ENCODE measurements at regions not wholly inside any gene's neighbourhood (a gene's known extent, or its start where the extent isn't known, plus 50 kb on each side); places are given as distances from the start of the nearest gene placed in this dataset.
"Not testable (repeated sequence)": the region's sequence is repeated elsewhere in the genome, so short reads cannot be mapped to it uniquely, and the experiment has no call there.

GRCh38 chr5:15371184-15371583 is 128.8 kb upstream of the FBXL7 start:
- no peak overlapping the region for H3K4me3 ChIP-seq (ENCODE audit: low read depth, low read length)
- TF ChIP-seq CTCF (IDR thresholded peaks at IDR 0.05; ENCODE audit: low read depth, low read length, missing control alignments): no peak
- in situ Hi-C loops (cut with HindIII; ENCODE audit: low sequenced_read_pairs): no loop called here
- DNase-seq (ENCODE audit: low read depth): no peak

GRCh38 chr5:15368835-15369234 is 131.1 kb upstream of the FBXL7 start:
- no peak for TF ChIP-seq CTCF (IDR thresholded peaks at IDR 0.05; ENCODE audit: low read depth, low read length, missing control alignments)
- no peak for DNase-seq (ENCODE audit: low read depth)
- H3K4me3 ChIP-seq (ENCODE audit: low read depth, low read length): no peak overlapping the region
- in situ Hi-C loops (cut with HindIII; ENCODE audit: low sequenced_read_pairs): no loop called here

- DNase-seq (ENCODE audit: low read depth): no peak
- no peak for TF ChIP-seq CTCF (IDR thresholded peaks at IDR 0.05; ENCODE audit: low read depth, low read length, missing control alignments)
- H3K4me3 ChIP-seq (ENCODE audit: low read depth, low read length): no peak overlapping the region
- in situ Hi-C loops (cut with HindIII; ENCODE audit: low sequenced_read_pairs): no loop called here
Measured at GRCh38 chr5:15367489-15367888, 132.5 kb upstream of the FBXL7 start.

- in situ Hi-C loops (cut with HindIII; ENCODE audit: low sequenced_read_pairs): no loop called here
- DNase-seq (ENCODE audit: low read depth): no peak
- TF ChIP-seq CTCF (IDR thresholded peaks at IDR 0.05; ENCODE audit: low read depth, low read length, missing control alignments): no peak
- no peak overlapping the region for H3K4me3 ChIP-seq (ENCODE audit: low read depth, low read length)
Measured at GRCh38 chr5:15366676-15367391, 133.1 kb upstream of the FBXL7 start.

- no peak for TF ChIP-seq CTCF (IDR thresholded peaks at IDR 0.05; ENCODE audit: low read depth, low read length, missing control alignments)
- H3K4me3 ChIP-seq (ENCODE audit: low read depth, low read length): no peak overlapping the region
- in situ Hi-C loops (cut with HindIII; ENCODE audit: low sequenced_read_pairs): no loop called here
- DNase-seq (ENCODE audit: low read depth): no peak
Measured at GRCh38 chr5:15365070-15365469, 134.9 kb upstream of the FBXL7 start.

GRCh38 chr5:15363601-15364000 is 136.4 kb upstream of the FBXL7 start:
- in situ Hi-C loops (cut with HindIII; ENCODE audit: low sequenced_read_pairs): no loop called here
- DNase-seq (ENCODE audit: low read depth): no peak
- TF ChIP-seq CTCF (IDR thresholded peaks at IDR 0.05; ENCODE audit: low read depth, low read length, missing control alignments): no peak
- no peak overlapping the region for H3K4me3 ChIP-seq (ENCODE audit: low read depth, low read length)

GRCh38 chr5:15357092-15357453 is 142.9 kb upstream of the FBXL7 start:
- H3K4me3 ChIP-seq (ENCODE audit: low read depth, low read length); in situ Hi-C loops (cut with HindIII; ENCODE audit: low sequenced_read_pairs); DNase-seq (ENCODE audit: low read depth): not testable (repeated sequence)

- H3K4me3 ChIP-seq (ENCODE audit: low read depth, low read length); DNase-seq (ENCODE audit: low read depth); in situ Hi-C loops (cut with HindIII; ENCODE audit: low sequenced_read_pairs): not testable (repeated sequence)
Measured at GRCh38 chr5:15356308-15357091, 143.5 kb upstream of the FBXL7 start.
